Transverse colon (tissue), 4 donors: ENCODE measurements at regions not wholly inside any gene's neighbourhood (a gene's known extent, or its start where the extent isn't known, plus 50 kb on each side); places are given as distances from the start of the nearest gene placed in this dataset.

Experiments used
- DNase-seq: peaks from one replicate; pipeline ENCODE4 v3.0.0-alpha.2; 2019
- H3K27ac ChIP-seq, 4 donors: fragments of 200-600 bp; sonication (generic); 2 replicates each; pipeline ENCODE4 v1.5.1; 2016 to 2018; ENCODE audit warnings: inconsistent platforms in 4 of 4
- H3K27me3 ChIP-seq: fragments of 200-600 bp; sonication (generic); 2 replicates; pipeline ENCODE4 v1.5.1; 2017; ENCODE audit warnings: inconsistent platforms
- H3K36me3 ChIP-seq, 4 donors: fragments of 200-600 bp; sonication (generic); 2 replicates each; pipeline ENCODE4 v1.5.1; 2017 to 2019; ENCODE audit warnings: inconsistent platforms in 4 of 4
- H3K4me1 ChIP-seq, 4 donors: fragments of 200-600 bp; sonication (generic); 2 replicates each; pipeline ENCODE4 v1.5.1; 2017 to 2020; ENCODE audit warnings: inconsistent platforms in 4 of 4
- H3K4me3 ChIP-seq, 4 donors: fragments of 200-600 bp; sonication (generic); 1 replicate in 1 of 4; 2 replicates in 3 of 4; pipeline versions ENCODE4 v1.5.1 to v1.6.1; 2017 to 2019; ENCODE audit warnings: inconsistent platforms in 4 of 4
- H3K9me3 ChIP-seq, 2 donors: fragments of 200-600 bp; sonication (generic); 2 replicates each; pipeline ENCODE4 v1.5.1; 2017 to 2019; ENCODE audit warnings: inconsistent platforms in 2 of 2
- CTCF ChIP-seq, 5 experiments: fragments of 200-600 bp in 3 of 5; fragments of 450-650 bp in 2 of 5; sonication (generic) in 3 of 5; IDR thresholded peaks; 1 replicate in 2 of 5; 2 replicates in 3 of 5; pipeline ENCODE4 v1.5.1; 2016 to 2017; ENCODE audit warnings: antibody characterized with exemption in 5 of 5, inconsistent platforms in 3 of 5, mild to moderate bottlenecking in 2 of 5, moderate library complexity in 1 of 5
- EP300 ChIP-seq: sonication (generic); formaldehyde crosslinking; IDR thresholded peaks from one replicate; pipeline ENCODE4 v1.6.1; 2017; ENCODE audit warnings: antibody characterized with exemption, low read depth
- POLR2A ChIP-seq: fragments of 450-650 bp; IDR thresholded peaks from one replicate; pipeline ENCODE4 v1.6.1; 2016; ENCODE audit warnings: antibody characterized with exemption, mild to moderate bottlenecking, moderate library complexity
- POLR2AphosphoS5 ChIP-seq, 3 donors: sonication (generic); formaldehyde crosslinking; IDR thresholded peaks; one replicate each; pipeline ENCODE4 v1.6.1; 2016; ENCODE audit warnings: antibody characterized with exemption in 3 of 3
- WGBS, 2 donors: methylation state at CpG; one replicate each; pipeline ENCODE4 v1.1.5; 2018; ENCODE audit warnings: low coverage in 1 of 2; 5-methylcytosine and 5-hydroxymethylcytosine counted together
- in situ Hi-C, 4 donors: fragments of 200-750 bp; cut with MboI; loops; one replicate each; pipeline versions ENCODE4 v1.15.0 to v1.15.1; 2017; ENCODE audit warnings: low sequenced_read_pairs in 3 of 4, low pct_ligation_motif_present in 1 of 4, low pct_unique_long_range_greater_than_20kb in 1 of 4
- intact Hi-C: fragments of 100-400 bp; cut with DNase I; formaldehyde crosslinking; loops from one replicate; pipeline ENCODE4 v1.15.1; 2023; ENCODE audit warnings: low total_unique reads

- in situ Hi-C loops = loop anchor here in 1 of 4 donors (25.0 kb wide), 1 partner anchor 1837 kb away; no protein-coding TSS in a partner anchor
- Histone ChIP-seq H3K36me3 (no peaks in the 10 kb centered on the region), H3K27me3 (no peaks in the 10 kb centered on the region), H3K27ac (no peak overlapping the region), H3K9me3 (peaks cover 0 to 2% of the 10 kb centered on the region in 2 donors), H3K4me1 (no peaks in the 10 kb centered on the region), H3K4me3 (no peak overlapping the region)
- WGBS, 2 donors = 56 to 57% methylated on average over 4 of the region's 4 CpGs
- no peak for DNase-seq
- TF ChIP-seq POLR2A = no peak
- no peak for TF ChIP-seq POLR2AphosphoS5 (IDR thresholded peaks at IDR 0.05)
- no peak for TF ChIP-seq EP300
- TF ChIP-seq CTCF (IDR thresholded peaks at IDR 0.05) = no peak
- intact Hi-C loops = no loop called here
Observed at GRCh38 chr19:34600366-34600765, 76.6 kb downstream of the SCGB2B2 start.

DNA sequence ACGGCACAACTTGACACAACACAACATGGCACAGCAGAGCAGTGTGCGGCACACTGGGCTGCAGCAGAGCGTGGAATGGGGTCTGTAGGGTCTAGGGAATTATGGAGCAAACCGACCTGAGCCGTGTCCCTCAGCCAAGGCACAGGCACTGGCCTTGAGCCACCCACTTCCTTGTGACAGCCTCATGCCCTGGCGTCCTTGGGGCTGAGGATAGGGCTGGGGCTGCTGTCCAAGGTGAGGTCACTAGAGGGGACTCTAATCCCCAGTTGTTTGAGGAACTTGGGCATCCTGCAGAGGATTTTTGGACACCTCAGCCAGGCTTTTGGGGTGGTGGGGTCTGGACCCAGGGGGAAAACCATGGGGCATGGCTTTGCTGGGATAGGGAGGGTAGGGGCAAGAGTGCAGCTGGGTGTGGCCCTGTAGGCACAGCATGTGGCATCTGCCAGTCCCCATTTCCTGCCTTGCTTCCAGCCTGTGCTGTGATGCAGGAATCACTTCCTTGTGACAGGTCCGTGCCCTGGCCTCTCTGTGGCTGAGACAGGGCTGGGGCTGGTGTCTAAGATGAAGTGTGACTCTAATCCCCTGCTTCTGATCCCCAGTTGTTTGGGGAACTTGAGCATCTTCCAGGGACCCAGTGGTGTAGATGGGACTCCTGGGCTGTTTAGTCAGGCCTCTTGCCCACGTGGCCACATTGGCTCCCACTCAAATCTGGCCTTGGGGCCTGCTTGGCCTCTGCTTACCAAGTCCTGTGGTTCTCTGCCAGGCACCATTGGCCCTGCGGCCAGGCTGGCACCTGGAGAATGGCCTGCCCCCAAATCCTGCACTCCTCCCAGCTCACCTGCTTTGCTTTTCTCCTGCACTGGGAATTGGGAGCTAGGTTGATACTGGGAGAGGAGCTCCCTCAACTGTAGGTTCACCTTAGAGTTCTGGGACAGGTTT, 78.5 kb downstream of the SCGB2B2 start:
- Histone ChIP-seq H3K36me3 (no peaks in the 10 kb centered on the region), H3K27me3 (no peaks in the 10 kb centered on the region), H3K4me3 (no peak overlapping the region), H3K9me3 (no peaks in the 10 kb centered on the region), H3K4me1 (no peaks in the 10 kb centered on the region), H3K27ac (no peak overlapping the region)
- no peak for DNase-seq
- intact Hi-C loops (no loop called here), in situ Hi-C loops (no loop called here)
- no peak for TF ChIP-seq EP300
- TF ChIP-seq POLR2AphosphoS5 (IDR thresholded peaks at IDR 0.05) = no peak
- no peak for TF ChIP-seq POLR2A
- TF ChIP-seq CTCF (IDR thresholded peaks at IDR 0.05) = no peak
- 76% methylated on average over 9 of the region's 9 CpGs; no CpG with 5 or more reads in 1 of the 2 donors for WGBS, 2 donors

DNA sequence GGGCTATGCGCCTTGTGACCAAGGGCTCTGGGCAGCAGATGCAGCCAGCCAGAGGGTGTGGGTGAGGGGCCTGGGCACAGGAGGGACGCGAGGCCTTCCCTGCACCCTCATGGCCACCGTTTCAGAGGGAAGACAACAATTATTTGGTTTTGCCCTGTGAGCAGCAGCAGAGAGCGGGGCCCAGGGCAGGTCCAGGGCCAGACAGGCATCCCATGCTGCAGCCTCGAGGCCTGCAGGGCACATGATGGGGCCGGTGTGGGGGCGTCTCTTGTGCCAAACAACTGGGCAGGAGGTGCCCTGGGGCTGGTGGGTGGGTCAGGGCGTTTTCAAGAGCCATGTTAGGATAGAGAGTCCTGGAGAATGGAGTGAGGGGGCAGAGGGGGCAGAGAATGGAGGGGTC, 79.4 kb downstream of the SCGB2B2 start:
- intact Hi-C loops = no loop called here
- TF ChIP-seq EP300 = no peak
- TF ChIP-seq POLR2AphosphoS5 (IDR thresholded peaks at IDR 0.05) = no peak
- TF ChIP-seq CTCF (IDR thresholded peaks at IDR 0.05) = no peak
- TF ChIP-seq POLR2A = no peak
- H3K27me3 ChIP-seq = no peaks in the 10 kb centered on the region
- H3K27ac ChIP-seq = no peak overlapping the region
- 80% methylated on average over 9 of the region's 9 CpGs; no CpG with 5 or more reads in 1 of the 2 donors for WGBS, 2 donors
- no peaks in the 10 kb centered on the region for H3K9me3 ChIP-seq
- no peaks in the 10 kb centered on the region for H3K4me1 ChIP-seq
- no peak for DNase-seq
- H3K4me3 ChIP-seq = no peak overlapping the region
- no peaks in the 10 kb centered on the region for H3K36me3 ChIP-seq
- in situ Hi-C loops = no loop called here

GRCh38 chr19:34596989-34597388, 80.0 kb downstream of the SCGB2B2 start:
- no peak for DNase-seq
- no peaks in the 10 kb centered on the region for H3K4me1 ChIP-seq
- intact Hi-C loops (no loop called here), in situ Hi-C loops (no loop called here)
- H3K36me3 ChIP-seq = no peaks in the 10 kb centered on the region
- H3K27ac ChIP-seq = no peak overlapping the region
- H3K9me3 ChIP-seq = no peaks in the 10 kb centered on the region
- TF ChIP-seq CTCF (IDR thresholded peaks at IDR 0.05) (no peak), POLR2A (no peak), POLR2AphosphoS5 (IDR thresholded peaks at IDR 0.05) (no peak), EP300 (no peak)
- no peak overlapping the region for H3K4me3 ChIP-seq
- no peaks in the 10 kb centered on the region for H3K27me3 ChIP-seq
- WGBS, 2 donors = 50% methylated on average over 1 of the region's 1 CpG; no CpG with 5 or more reads in 1 of the 2 donors
